ENCODE measurements at regions not wholly inside any gene's neighbourhood (a gene's known extent, or its start where the extent isn't known, plus 50 kb on each side); places are given as distances from the start of the nearest gene placed in this dataset.
A peak's percentile ranks its signal among the peaks of the same experiment; 100 is the strongest.
"Not testable (repeated sequence)": the region's sequence is repeated elsewhere in the genome, so short reads cannot be mapped to it uniquely, and the experiment has no call there.

- no peak overlapping the region for H3K27ac Mint-ChIP-seq
- no peak for DNase-seq
- H3K36me3 Mint-ChIP-seq (ENCODE audit: low read depth), result no peaks in the 10 kb centered on the region
- no peaks in the 10 kb centered on the region for H3K4me1 Mint-ChIP-seq
- no peak overlapping the region for H3K4me3 Mint-ChIP-seq
- no peaks in the 10 kb centered on the region for H3K9me3 Mint-ChIP-seq
- peaks cover 8% of the 10 kb centered on the region for H3K27me3 Mint-ChIP-seq
- intact Hi-C loops (cut with micrococcal nuclease), result no loop called here
Observed at GRCh38 chr12:3419558-3419957, 71.4 kb upstream of the PRMT8 start.

DNA sequence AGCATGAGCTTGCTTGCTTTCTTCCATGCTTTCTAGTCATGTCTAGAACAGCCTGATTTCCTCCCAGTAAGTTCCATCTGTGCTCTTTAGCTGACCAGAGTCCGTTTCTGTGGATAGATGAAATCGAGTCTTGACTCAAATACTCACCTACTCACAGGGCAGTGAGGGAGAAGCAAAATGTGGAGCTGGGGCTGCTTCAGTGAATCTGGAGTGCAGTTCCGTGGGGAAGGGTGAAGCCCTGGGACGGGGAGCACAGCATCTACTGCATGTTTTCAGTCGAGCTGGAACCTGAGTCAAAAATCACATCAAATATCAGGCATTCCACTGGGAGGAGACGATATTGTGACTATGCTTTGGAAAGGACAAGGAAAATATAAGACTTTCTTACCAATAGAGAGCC is 70.3 kb upstream of the PRMT8 start:
- Mint-ChIP-seq H3K27me3 (peaks cover 8% of the 10 kb centered on the region), H3K36me3 (ENCODE audit: low read depth) (no peaks in the 10 kb centered on the region)

DNA sequence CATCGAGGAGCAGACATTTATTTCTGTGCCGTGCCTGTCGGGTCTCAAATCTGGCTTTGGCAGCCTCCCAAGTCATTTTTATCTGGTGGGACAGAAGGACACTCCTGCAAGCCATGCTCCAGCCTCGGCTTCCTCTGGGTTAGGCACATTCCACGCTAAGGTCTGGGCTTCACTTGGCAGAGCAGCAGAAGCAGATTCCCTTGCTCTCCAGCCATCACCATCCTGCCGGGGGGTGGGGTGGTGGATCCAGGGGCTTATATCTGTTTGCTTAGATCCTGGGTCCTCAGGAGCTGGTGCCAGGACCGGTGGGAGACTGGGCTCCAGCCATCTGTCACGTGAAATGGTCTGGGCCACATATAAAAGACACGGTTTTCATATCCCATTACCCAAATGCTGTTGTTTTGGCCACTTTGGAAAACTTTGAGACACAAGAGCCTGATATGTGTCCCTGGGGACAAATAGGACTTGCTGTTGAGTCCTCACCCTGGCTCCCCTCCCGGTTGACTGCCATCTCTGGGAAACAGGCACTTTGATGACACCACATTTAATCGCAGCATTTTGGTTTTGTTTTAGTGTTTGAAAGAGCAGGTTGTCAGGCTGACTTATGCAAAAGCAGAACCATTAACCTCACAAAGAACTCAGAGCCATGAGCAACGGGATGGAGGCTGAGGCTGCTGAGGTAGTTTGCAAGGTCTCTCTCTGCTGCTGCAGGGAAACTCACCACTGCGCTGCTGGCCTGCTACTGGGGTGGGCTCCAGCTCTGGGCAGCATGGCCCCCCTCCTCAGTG is 69.6 kb upstream of the PRMT8 start:
- no peak overlapping the region for H3K27ac Mint-ChIP-seq
- H3K27me3 Mint-ChIP-seq, result peaks cover 10% of the 10 kb centered on the region
- no peaks in the 10 kb centered on the region for H3K9me3 Mint-ChIP-seq
- H3K4me3 Mint-ChIP-seq, result no peak overlapping the region
- DNase-seq, result no peak
- intact Hi-C loops (cut with micrococcal nuclease), result no loop called here
- no peaks in the 10 kb centered on the region for H3K36me3 Mint-ChIP-seq (ENCODE audit: low read depth)
- H3K4me1 Mint-ChIP-seq, result no peaks in the 10 kb centered on the region

More for the DNA sequence above, 70.3 kb upstream of the PRMT8 start:
- H3K4me3 Mint-ChIP-seq, result no peak overlapping the region
- intact Hi-C loops (cut with micrococcal nuclease), result no loop called here
- no peak for DNase-seq
- no peaks in the 10 kb centered on the region for H3K9me3 Mint-ChIP-seq
- no peak overlapping the region for H3K27ac Mint-ChIP-seq
- no peaks in the 10 kb centered on the region for H3K4me1 Mint-ChIP-seq

DNA sequence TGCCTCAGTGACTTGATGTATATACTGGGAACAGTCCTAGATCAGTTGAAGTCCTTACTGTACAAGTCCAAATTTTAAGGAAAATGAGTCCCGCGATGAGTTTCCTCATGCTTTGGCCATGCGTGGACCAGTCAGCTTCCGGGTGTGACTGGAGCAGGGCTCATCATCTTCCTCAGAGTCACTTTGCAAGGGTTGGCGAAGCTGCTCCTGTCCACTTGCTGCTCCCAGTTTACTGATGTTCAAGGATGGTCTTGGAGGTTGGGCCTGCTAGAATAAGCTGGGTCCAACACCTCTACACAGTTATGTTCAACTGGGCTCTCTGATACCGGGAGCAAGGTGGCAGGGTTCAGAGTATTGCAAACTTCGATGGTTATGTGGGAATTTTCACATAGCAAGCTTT is 66.2 kb upstream of the PRMT8 start:
- H3K27me3 Mint-ChIP-seq, result peaks cover 15% of the 10 kb centered on the region
- DNase-seq; H3K27ac Mint-ChIP-seq; H3K4me3 Mint-ChIP-seq; intact Hi-C loops (cut with micrococcal nuclease); H3K4me1 Mint-ChIP-seq; H3K36me3 Mint-ChIP-seq (ENCODE audit: low read depth); H3K9me3 Mint-ChIP-seq: not testable (repeated sequence)

- Mint-ChIP-seq H3K27me3 (peaks cover 11% of the 10 kb centered on the region), H3K4me3 (no peak overlapping the region), H3K4me1 (peaks cover 8% of the 10 kb centered on the region), H3K27ac (no peak overlapping the region), H3K36me3 (ENCODE audit: low read depth) (peaks cover 4% of the 10 kb centered on the region), H3K9me3 (peaks cover 22% of the 10 kb centered on the region)
- no peak for DNase-seq
- intact Hi-C loops (cut with micrococcal nuclease), result no loop called here
Observed at GRCh38 chr12:3427956-3428355, 63.0 kb upstream of the PRMT8 start.

DNA sequence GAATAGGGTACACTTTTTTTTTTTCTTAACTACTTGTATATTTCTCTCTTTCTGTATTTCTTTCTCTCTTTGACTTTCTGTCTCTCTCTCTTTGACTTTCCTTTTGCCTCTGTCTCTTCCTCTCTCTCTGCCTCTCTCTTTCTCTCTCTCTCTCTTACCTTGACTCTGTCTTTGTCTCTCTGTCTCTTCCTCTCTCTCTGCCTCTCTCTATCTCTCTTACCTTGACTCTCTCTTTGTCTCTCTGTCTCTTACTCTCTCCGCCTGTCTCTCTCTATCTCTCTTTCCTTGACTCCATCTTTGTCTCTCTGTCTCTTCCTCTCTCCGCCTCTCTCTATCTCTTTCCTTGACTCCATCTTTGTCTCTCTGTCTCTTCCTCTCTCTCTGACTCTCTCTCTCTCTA is 62.4 kb upstream of the PRMT8 start:
- Mint-ChIP-seq H3K27ac (no peak overlapping the region), H3K9me3 (peaks cover 24% of the 10 kb centered on the region), H3K4me1 (peaks cover 8% of the 10 kb centered on the region), H3K27me3 (peaks cover 11% of the 10 kb centered on the region), H3K36me3 (ENCODE audit: low read depth) (peaks cover 4% of the 10 kb centered on the region), H3K4me3 (no peak overlapping the region)
- DNase-seq, result no peak
- intact Hi-C loops (cut with micrococcal nuclease), result no loop called here

DNA sequence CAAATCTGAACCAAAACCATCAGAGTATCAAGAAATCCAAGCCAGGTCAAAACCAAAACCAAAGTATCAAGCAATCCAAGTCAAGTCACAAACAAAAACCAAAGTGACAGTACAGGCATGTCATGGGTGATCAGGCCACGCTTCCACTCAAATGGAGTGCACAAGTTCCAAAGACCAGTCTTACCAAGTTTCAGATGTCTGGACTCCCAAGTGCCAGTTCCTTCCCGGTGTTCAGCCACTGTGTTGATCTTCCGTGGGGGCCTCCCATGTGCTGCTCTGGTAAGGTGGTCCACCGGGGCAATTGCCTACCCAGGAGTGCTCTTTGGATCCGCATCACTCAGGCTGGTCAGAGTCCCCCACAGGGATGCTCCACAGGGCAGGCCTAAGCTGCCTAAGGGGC is 61.5 kb upstream of the PRMT8 start:
- H3K4me1 Mint-ChIP-seq; H3K36me3 Mint-ChIP-seq (ENCODE audit: low read depth); DNase-seq; intact Hi-C loops (cut with micrococcal nuclease); H3K27ac Mint-ChIP-seq; H3K4me3 Mint-ChIP-seq: not testable (repeated sequence)
- Mint-ChIP-seq H3K27me3 (peaks cover 11% of the 10 kb centered on the region), H3K9me3 (peaks cover 24% of the 10 kb centered on the region)

- peaks cover 9% of the 10 kb centered on the region for H3K27me3 Mint-ChIP-seq
- DNase-seq, result no peak
- H3K4me3 Mint-ChIP-seq, result no peak overlapping the region
- peaks cover 24% of the 10 kb centered on the region for H3K9me3 Mint-ChIP-seq
- H3K36me3 Mint-ChIP-seq (ENCODE audit: low read depth), result peaks cover 4% of the 10 kb centered on the region
- no peak overlapping the region for H3K27ac Mint-ChIP-seq
- intact Hi-C loops (cut with micrococcal nuclease), result no loop called here
- H3K4me1 Mint-ChIP-seq, result peaks cover 8% of the 10 kb centered on the region
Observed at GRCh38 chr12:3431686-3432085, 59.3 kb upstream of the PRMT8 start.

DNA sequence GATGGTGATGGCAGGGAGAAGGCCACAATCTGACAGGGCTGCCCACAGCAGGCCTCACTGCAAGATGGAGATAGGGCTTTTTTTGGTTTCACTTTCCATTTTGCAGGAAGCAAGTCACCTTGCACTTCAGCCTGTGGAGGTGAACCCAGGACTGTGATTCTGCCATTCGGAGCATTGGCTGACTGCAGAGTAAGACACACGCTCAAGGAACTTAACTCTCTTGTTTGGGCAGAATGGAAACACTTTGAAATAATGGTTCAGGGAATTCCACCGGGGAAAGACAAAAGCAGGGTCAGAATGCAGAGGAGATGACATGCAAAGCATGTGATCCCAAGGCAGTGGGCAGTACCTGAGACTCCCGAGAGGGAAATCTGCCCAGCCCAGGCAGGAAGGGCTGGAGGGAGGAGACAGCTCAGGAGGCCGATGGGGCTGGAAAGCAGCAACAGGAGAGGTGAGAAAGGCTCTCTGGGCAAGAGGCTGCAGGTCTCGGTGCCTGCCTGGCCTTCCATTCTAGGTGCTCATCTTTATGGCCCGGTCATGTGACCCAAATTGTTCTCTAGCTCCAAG is 58.7 kb upstream of the PRMT8 start:
- peak overlapping the region; percentile 35 for H3K27ac Mint-ChIP-seq
- H3K4me1 Mint-ChIP-seq, result peaks cover 8% of the 10 kb centered on the region
- intact Hi-C loops (cut with micrococcal nuclease), result no loop called here
- peaks cover 24% of the 10 kb centered on the region for H3K9me3 Mint-ChIP-seq
- peaks cover 9% of the 10 kb centered on the region for H3K27me3 Mint-ChIP-seq
- H3K4me3 Mint-ChIP-seq, result no peak overlapping the region
- DNase-seq, result peak; percentile 67
- peaks cover 4% of the 10 kb centered on the region for H3K36me3 Mint-ChIP-seq (ENCODE audit: low read depth)

GRCh38 chr12:3432868-3433267 is 58.1 kb upstream of the PRMT8 start:
- no peak for DNase-seq
- Mint-ChIP-seq H3K36me3 (ENCODE audit: low read depth) (peaks cover 4% of the 10 kb centered on the region), H3K4me1 (peaks cover 8% of the 10 kb centered on the region), H3K4me3 (no peak overlapping the region), H3K9me3 (peaks cover 24% of the 10 kb centered on the region), H3K27me3 (peaks cover 8% of the 10 kb centered on the region), H3K27ac (no peak overlapping the region)
- intact Hi-C loops (cut with micrococcal nuclease), result no loop called here

DNA sequence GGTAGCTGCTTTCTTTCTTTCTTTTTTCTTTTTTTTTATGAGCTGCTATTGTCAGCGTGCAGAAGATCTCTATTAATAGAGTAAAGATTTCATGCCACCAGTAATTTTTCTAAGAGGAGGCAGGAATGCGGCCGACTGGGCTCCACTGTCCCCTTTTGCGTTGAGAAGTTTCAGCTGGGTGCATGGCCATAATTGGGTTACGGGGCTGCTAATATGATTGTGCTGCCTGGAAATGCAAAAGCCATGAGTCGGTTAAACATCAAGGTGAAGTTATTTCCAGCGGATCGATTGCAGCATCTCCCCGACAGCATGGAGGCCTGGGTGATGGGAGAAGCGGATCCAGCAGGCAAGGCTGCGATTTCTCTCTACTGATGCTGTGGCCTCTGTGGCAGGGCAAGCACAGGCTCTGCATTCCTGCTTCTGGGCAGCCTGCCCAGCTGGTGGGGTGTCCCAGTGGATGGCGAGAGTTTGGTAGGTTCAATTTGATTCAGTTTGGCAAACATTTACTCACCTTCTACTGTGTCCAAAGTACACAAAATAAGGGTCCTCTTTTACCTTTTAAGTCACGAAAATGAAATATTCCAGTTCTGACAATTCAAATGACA is 54.4 kb upstream of the PRMT8 start:
- Mint-ChIP-seq H3K9me3 (peaks cover 12% of the 10 kb centered on the region), H3K4me3 (no peak overlapping the region), H3K27me3 (peaks cover 6% of the 10 kb centered on the region), H3K36me3 (ENCODE audit: low read depth) (peaks cover 2% of the 10 kb centered on the region), H3K27ac (no peak overlapping the region), H3K4me1 (peaks cover 7% of the 10 kb centered on the region)
- DNase-seq, result no peak
- intact Hi-C loops (cut with micrococcal nuclease), result no loop called here

- Mint-ChIP-seq H3K4me3 (no peak overlapping the region), H3K4me1 (no peaks in the 10 kb centered on the region), H3K27ac (no peak overlapping the region), H3K27me3 (peaks cover 8% of the 10 kb centered on the region), H3K36me3 (ENCODE audit: low read depth) (no peaks in the 10 kb centered on the region), H3K9me3 (peaks cover 2% of the 10 kb centered on the region)
- no peak for DNase-seq
- intact Hi-C loops (cut with micrococcal nuclease), result no loop called here
Observed at GRCh38 chr12:3437986-3438385, 53.0 kb upstream of the PRMT8 start.

GRCh38 chr12:3438401-3438800 is 52.6 kb upstream of the PRMT8 start:
- H3K9me3 Mint-ChIP-seq, result no peaks in the 10 kb centered on the region
- peaks cover 8% of the 10 kb centered on the region for H3K27me3 Mint-ChIP-seq
- H3K4me3 Mint-ChIP-seq, result no peak overlapping the region
- no peaks in the 10 kb centered on the region for H3K36me3 Mint-ChIP-seq (ENCODE audit: low read depth)
- DNase-seq, result no peak
- no peak overlapping the region for H3K27ac Mint-ChIP-seq
- H3K4me1 Mint-ChIP-seq, result no peaks in the 10 kb centered on the region
- intact Hi-C loops (cut with micrococcal nuclease), result no loop called here

Data from activated CD4-positive, alpha-beta T cell treated with anti-CD3 and anti-CD28 coated beads, Interleukin-2, amount 10 ng/mL, durations not matched to agents 24 days and 14 days (primary cell).